ENCODE measurements at regions not wholly inside any gene's neighbourhood (a gene's known extent, or its start where the extent isn't known, plus 50 kb on each side); places are given as distances from the start of the nearest gene placed in this dataset.

- H3K27ac Mint-ChIP-seq = no peak overlapping the region
- no peak overlapping the region for H3K4me3 Mint-ChIP-seq
- DNase-seq (ENCODE audit: extremely low spot score, unreplicated experiment) = no peak
- H3K9me3 Mint-ChIP-seq = no peaks in the 10 kb centered on the region
- H3K27me3 Mint-ChIP-seq = peaks cover 6% of the 10 kb centered on the region
- peaks cover 8% of the 10 kb centered on the region for H3K4me1 Mint-ChIP-seq (ENCODE audit: unreplicated experiment)
- no peak for TF ChIP-seq CTCF (conservative IDR thresholded peaks at IDR 0.05)
- H3K36me3 Mint-ChIP-seq = no peaks in the 10 kb centered on the region
These were observed 251.1 kb upstream of the NFE2L3 start for GRCh38 chr7:25900877-25901276.

GRCh38 chr7:25901658-25902057 is 250.3 kb upstream of the NFE2L3 start:
- DNase-seq (ENCODE audit: extremely low spot score, unreplicated experiment) = no peak
- Mint-ChIP-seq H3K9me3 (no peaks in the 10 kb centered on the region), H3K4me3 (no peak overlapping the region), H3K27me3 (peaks cover 4% of the 10 kb centered on the region), H3K36me3 (no peaks in the 10 kb centered on the region), H3K4me1 (ENCODE audit: unreplicated experiment) (peaks cover 8% of the 10 kb centered on the region), H3K27ac (no peak overlapping the region)
- no peak for TF ChIP-seq CTCF (conservative IDR thresholded peaks at IDR 0.05)

- DNase-seq (ENCODE audit: extremely low spot score, unreplicated experiment) = no peak
- Mint-ChIP-seq H3K27me3 (peaks cover 4% of the 10 kb centered on the region), H3K4me1 (ENCODE audit: unreplicated experiment) (peaks cover 9% of the 10 kb centered on the region), H3K4me3 (no peak overlapping the region), H3K36me3 (no peaks in the 10 kb centered on the region), H3K9me3 (no peaks in the 10 kb centered on the region), H3K27ac (no peak overlapping the region)
- no peak for TF ChIP-seq CTCF (conservative IDR thresholded peaks at IDR 0.05)
These were observed 246.0 kb upstream of the NFE2L3 start for GRCh38 chr7:25906003-25906402.

- TF ChIP-seq CTCF (conservative IDR thresholded peaks at IDR 0.05) = no peak
- peaks cover 11% of the 10 kb centered on the region for H3K4me1 Mint-ChIP-seq (ENCODE audit: unreplicated experiment)
- peaks cover 4% of the 10 kb centered on the region for H3K27me3 Mint-ChIP-seq
- no peaks in the 10 kb centered on the region for H3K36me3 Mint-ChIP-seq
- no peak overlapping the region for H3K27ac Mint-ChIP-seq
- H3K4me3 Mint-ChIP-seq = no peak overlapping the region
- no peak for DNase-seq (ENCODE audit: extremely low spot score, unreplicated experiment)
- no peaks in the 10 kb centered on the region for H3K9me3 Mint-ChIP-seq
These were observed 245.2 kb upstream of the NFE2L3 start for GRCh38 chr7:25906760-25907159.

GRCh38 chr7:25907214-25907613 is 244.8 kb upstream of the NFE2L3 start:
- no peaks in the 10 kb centered on the region for H3K9me3 Mint-ChIP-seq
- H3K27me3 Mint-ChIP-seq = peaks cover 4% of the 10 kb centered on the region
- H3K36me3 Mint-ChIP-seq = no peaks in the 10 kb centered on the region
- peaks cover 15% of the 10 kb centered on the region for H3K4me1 Mint-ChIP-seq (ENCODE audit: unreplicated experiment)
- no peak for DNase-seq (ENCODE audit: extremely low spot score, unreplicated experiment)
- TF ChIP-seq CTCF (conservative IDR thresholded peaks at IDR 0.05) = no peak
- H3K4me3 Mint-ChIP-seq = no peak overlapping the region
- no peak overlapping the region for H3K27ac Mint-ChIP-seq

GRCh38 chr7:25907731-25908130 is 244.3 kb upstream of the NFE2L3 start:
- no peak for TF ChIP-seq CTCF (conservative IDR thresholded peaks at IDR 0.05)
- no peaks in the 10 kb centered on the region for H3K9me3 Mint-ChIP-seq
- H3K36me3 Mint-ChIP-seq = no peaks in the 10 kb centered on the region
- no peak overlapping the region for H3K27ac Mint-ChIP-seq
- H3K4me3 Mint-ChIP-seq = no peak overlapping the region
- DNase-seq (ENCODE audit: extremely low spot score, unreplicated experiment) = no peak
- peaks cover 15% of the 10 kb centered on the region for H3K4me1 Mint-ChIP-seq (ENCODE audit: unreplicated experiment)
- H3K27me3 Mint-ChIP-seq = peaks cover 4% of the 10 kb centered on the region
